Right lobe of liver (tissue), 4 donors: ENCODE measurements at regions not wholly inside any gene's neighbourhood (a gene's known extent, or its start where the extent isn't known, plus 50 kb on each side); places are given as distances from the start of the nearest gene placed in this dataset.

Experiments used
- CTCF ChIP-seq, 4 donors: fragments of 200-600 bp in 3 of 4; fragments of 450-650 bp in 1 of 4; IDR thresholded peaks; one replicate each; pipeline versions ENCODE4 v1.5.1 to v1.8.0; 2016 to 2022; ENCODE audit warnings: antibody characterized with exemption in 4 of 4, mild to moderate bottlenecking in 2 of 4
- POLR2A ChIP-seq: fragments of 450-650 bp; IDR thresholded peaks from one replicate; pipeline ENCODE4 v1.6.1; 2017; ENCODE audit warnings: antibody characterized with exemption, mild to moderate bottlenecking
- donor health status: DM: no; HTN: no; CAD: no.
- donor health status: DM: no; HTN: no; CAD: no.
- donor health status: DM: no; HTN: yes; CAD: no.

DNA sequence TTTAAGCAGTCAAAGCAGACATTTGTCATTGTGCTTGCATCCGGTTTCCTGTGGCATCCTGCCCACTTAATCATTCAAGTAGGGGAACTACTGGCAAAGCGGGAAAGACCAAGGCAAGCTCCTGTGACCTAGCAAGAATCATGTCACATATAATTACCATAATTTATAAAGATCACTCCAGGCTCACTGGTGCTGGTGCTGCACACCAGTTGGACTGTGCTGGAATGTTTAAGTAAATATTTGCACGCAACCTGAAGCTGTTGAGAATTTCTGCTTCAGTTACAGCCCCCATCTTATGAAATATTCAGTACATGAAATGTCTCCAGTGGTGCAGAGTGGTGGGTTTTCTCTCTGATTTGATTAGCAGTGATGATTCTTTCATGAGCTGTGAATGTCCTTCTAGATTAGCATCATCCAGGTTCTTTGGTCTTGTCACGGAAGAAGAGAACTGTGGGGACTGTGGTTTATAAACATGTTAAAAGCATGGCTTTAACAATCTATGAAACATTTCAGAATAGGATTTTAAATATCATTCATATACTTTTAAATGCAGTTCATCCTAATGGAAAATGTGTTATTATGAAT is 621.3 kb upstream of the EPHA6 start:
- TF ChIP-seq POLR2A (no peak), CTCF (IDR thresholded peaks at IDR 0.05) (no peak)
